ENCODE measurements at regions not wholly inside any gene's neighbourhood (a gene's known extent, or its start where the extent isn't known, plus 50 kb on each side); places are given as distances from the start of the nearest gene placed in this dataset.

DNA sequence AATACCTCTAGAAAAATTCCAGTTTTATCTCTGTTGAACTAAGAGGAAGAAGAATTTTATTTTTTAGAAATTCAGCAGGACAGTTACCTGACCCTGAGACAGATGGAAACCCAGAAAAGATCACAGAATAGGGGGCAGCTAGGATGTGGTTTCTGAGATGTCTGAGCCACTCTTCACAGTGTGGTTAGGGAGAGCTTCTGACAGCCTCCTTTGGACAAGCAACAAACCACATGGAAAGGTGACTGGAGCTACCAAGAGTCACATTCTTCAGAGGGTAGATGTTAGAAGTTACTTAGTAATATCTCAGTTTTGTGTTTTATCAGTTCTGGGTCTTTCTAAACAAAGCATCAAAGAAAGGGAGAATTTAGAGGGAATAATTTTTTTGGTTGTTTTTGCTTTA is 117.3 kb upstream of the NAP1L1 start:
- POLR2A ChIA-PET = no interaction called here
- peaks cover 9 to 52% (median 28%) of the 10 kb centered on the region in 9 donors for H3K9me3 Mint-ChIP-seq
- ATAC-seq (no peak), DNase-seq (no peak)
- H3K27me3 Mint-ChIP-seq = peaks cover 6 to 29% (median 15%) of the 10 kb centered on the region in 5 donors
- peaks cover 0 to 32% (median 14%) of the 10 kb centered on the region in 3 donors for H3K36me3 Mint-ChIP-seq
- H3K4me1 Mint-ChIP-seq = peaks cover 0 to 7% (median 4%) of the 10 kb centered on the region in 4 donors
- no peak overlapping the region for H3K4me3 Mint-ChIP-seq
- no peak overlapping the region for H3K27ac Mint-ChIP-seq

DNA sequence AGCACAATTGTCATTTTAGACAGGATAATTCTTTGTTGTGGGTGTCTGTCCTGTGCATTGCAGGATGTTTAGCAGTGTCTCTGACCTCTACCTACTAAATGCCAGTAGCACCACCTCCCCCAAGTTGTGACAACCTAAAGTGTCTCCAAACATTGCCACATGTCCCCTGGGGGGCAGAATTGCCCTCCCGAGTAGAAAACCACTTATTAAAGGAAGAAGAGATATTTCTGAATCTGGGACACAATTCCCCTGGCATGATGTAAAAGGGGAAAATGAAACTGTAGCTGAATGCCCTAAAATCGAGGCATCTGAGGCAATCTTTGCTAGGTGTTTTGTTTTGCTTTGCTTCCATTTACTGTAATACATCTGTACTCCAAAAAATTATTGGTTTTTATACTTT is 116.8 kb upstream of the NAP1L1 start:
- no peak overlapping the region for H3K4me3 Mint-ChIP-seq
- no peak for DNase-seq
- peaks cover 0 to 32% (median 14%) of the 10 kb centered on the region in 3 donors for H3K36me3 Mint-ChIP-seq
- H3K27me3 Mint-ChIP-seq = peaks cover 6 to 27% (median 13%) of the 10 kb centered on the region in 5 donors
- H3K9me3 Mint-ChIP-seq = peaks cover 9 to 52% (median 28%) of the 10 kb centered on the region in 9 donors
- no peak for ATAC-seq
- peaks cover 0 to 7% (median 4%) of the 10 kb centered on the region in 4 donors for H3K4me1 Mint-ChIP-seq
- POLR2A ChIA-PET = no interaction called here
- H3K27ac Mint-ChIP-seq = no peak overlapping the region

DNA sequence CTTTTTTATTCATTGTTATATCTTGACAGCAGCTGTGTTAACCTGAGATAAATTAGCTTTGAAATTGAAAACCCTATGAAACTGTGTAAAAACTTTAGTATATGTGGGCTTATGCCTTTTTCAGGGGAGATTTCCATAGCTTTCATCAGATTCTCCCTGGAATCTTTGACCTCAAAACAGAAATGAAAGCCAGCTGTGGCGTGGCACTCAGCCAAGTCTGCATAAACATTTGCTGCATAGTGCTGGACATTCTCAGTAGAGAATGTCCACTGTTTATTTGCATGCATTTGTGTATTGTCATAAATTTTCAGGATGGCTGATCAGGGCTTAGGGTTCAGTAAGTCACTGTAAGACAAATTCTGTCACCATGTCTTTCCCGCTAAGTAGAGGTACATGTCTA is 115.3 kb upstream of the NAP1L1 start:
- Mint-ChIP-seq H3K4me1 (peaks cover 0 to 7% (median 4%) of the 10 kb centered on the region in 4 donors), H3K36me3 (peaks cover 0 to 32% (median 14%) of the 10 kb centered on the region in 3 donors), H3K27me3 (peaks cover 10 to 23% (median 15%) of the 10 kb centered on the region in 5 donors), H3K27ac (no peak overlapping the region), H3K4me3 (no peak overlapping the region), H3K9me3 (peaks cover 9 to 52% (median 28%) of the 10 kb centered on the region in 9 donors)
- POLR2A ChIA-PET = no interaction called here
- ATAC-seq (no peak), DNase-seq (no peak)

DNA sequence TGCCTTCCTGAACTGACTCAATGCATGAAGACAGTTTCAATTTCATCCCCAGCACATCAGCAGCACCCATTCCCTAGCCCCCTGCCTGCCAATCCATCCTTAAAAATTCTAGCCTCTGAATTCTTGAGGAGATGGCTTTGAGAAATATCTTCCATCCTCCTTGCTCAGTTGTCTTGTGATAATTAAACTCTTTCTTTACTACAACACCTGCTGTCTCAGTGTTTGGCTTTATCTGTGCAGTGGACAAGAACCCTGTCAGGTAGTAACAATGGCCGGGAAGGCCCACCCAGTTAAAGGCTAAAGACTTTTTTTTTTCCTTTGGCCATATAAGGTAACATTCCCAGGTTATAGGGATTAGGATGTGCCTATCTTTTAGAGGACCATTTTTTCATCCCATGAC is 114.4 kb upstream of the NAP1L1 start:
- peaks cover 6 to 16% (median 10%) of the 10 kb centered on the region in 5 donors for H3K27me3 Mint-ChIP-seq
- H3K4me3 Mint-ChIP-seq = no peak overlapping the region
- peaks cover 9 to 52% (median 28%) of the 10 kb centered on the region in 9 donors for H3K9me3 Mint-ChIP-seq
- no peak overlapping the region for H3K27ac Mint-ChIP-seq
- peaks cover 0 to 32% (median 14%) of the 10 kb centered on the region in 3 donors for H3K36me3 Mint-ChIP-seq
- H3K4me1 Mint-ChIP-seq = peaks cover 0 to 7% (median 4%) of the 10 kb centered on the region in 4 donors
- ATAC-seq = no peak
- DNase-seq = no peak
- POLR2A ChIA-PET = no interaction called here

DNA sequence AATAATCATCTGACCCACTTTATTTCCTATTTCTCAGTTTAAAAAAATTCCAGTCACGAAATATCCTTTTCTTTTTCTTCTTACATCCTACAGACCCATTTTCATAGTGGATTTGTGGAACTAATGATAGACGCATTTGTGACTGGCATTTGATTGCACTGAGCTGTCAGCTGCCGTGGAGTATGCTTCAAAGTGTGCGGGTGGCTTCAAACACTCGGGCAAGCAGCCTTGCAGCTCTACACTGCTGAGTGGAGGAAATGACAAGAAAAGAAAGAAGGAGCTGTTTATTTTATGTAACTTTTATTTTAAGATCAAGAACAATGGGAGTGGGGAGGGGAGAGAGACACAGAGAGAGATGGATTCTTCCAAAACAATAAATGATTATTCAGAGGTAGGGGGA is 112.8 kb upstream of the NAP1L1 start:
- DNase-seq (no peak), ATAC-seq (no peak)
- H3K27me3 Mint-ChIP-seq = peaks cover 3 to 12% (median 8%) of the 10 kb centered on the region in 5 donors
- peaks cover 0 to 7% (median 4%) of the 10 kb centered on the region in 4 donors for H3K4me1 Mint-ChIP-seq
- H3K27ac Mint-ChIP-seq = no peak overlapping the region
- H3K9me3 Mint-ChIP-seq = peaks cover 6 to 46% (median 27%) of the 10 kb centered on the region in 9 donors
- peak overlapping the region in 1 of 10 donors; percentile 5 for H3K4me3 Mint-ChIP-seq
- H3K36me3 Mint-ChIP-seq = peaks cover 0 to 26% (median 14%) of the 10 kb centered on the region in 3 donors
- POLR2A ChIA-PET = no interaction called here

DNA sequence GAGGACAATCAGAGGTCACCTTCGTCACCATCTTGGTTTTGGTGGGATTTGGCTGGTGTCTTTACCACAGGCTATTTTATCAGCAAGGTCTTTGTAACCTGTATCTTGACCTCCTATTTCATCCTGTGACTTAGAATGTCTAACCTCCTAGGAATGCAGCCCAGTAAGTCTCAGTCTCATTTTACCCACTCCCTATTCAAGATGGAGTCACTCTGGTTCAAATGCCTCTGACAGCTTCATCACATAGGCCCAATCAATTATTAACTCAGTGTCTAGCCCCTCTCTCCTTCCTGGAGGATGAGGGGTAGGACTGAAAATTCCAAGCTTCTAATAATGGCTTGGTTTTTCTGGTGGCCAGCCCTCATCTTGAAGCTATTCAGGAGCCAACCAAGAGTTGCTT is 111.4 kb upstream of the NAP1L1 start:
- peaks cover 0 to 26% (median 14%) of the 10 kb centered on the region in 3 donors for H3K36me3 Mint-ChIP-seq
- peaks cover 3 to 12% (median 5%) of the 10 kb centered on the region in 5 donors for H3K27me3 Mint-ChIP-seq
- H3K27ac Mint-ChIP-seq = no peak overlapping the region
- H3K4me3 Mint-ChIP-seq = no peak overlapping the region
- H3K9me3 Mint-ChIP-seq = peaks cover 6 to 34% (median 27%) of the 10 kb centered on the region in 9 donors
- ATAC-seq (no peak), DNase-seq (no peak)
- H3K4me1 Mint-ChIP-seq = peaks cover 0 to 7% (median 4%) of the 10 kb centered on the region in 4 donors
- POLR2A ChIA-PET = no interaction called here

DNA sequence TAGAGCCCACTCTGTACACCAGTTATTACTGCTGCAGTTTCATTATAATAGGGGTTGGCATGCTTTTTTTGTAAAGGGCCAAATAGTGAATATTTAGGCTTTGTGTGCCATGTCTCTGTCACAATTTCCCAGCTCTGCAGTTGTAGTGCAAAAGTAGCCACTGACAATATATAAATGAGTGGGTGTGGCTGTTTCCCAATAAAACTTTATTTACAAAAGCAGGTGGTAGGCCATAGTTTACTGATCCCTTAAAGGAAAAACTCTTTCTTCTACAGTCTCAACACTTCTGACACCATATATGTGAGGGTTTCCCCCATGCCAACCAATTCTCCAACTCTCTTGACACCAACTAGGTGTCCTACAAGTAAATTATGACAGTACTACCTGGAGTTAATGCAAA is 110.2 kb upstream of the NAP1L1 start:
- Mint-ChIP-seq H3K27me3 (peaks cover 2 to 12% (median 4%) of the 10 kb centered on the region in 5 donors), H3K27ac (no peak overlapping the region), H3K9me3 (peaks cover 3 to 27% (median 22%) of the 10 kb centered on the region in 9 donors), H3K4me3 (no peak overlapping the region), H3K4me1 (peaks cover 0 to 7% (median 4%) of the 10 kb centered on the region in 4 donors), H3K36me3 (peaks cover 0 to 17% (median 14%) of the 10 kb centered on the region in 3 donors)
- POLR2A ChIA-PET = no interaction called here
- DNase-seq (no peak), ATAC-seq (no peak)

DNA sequence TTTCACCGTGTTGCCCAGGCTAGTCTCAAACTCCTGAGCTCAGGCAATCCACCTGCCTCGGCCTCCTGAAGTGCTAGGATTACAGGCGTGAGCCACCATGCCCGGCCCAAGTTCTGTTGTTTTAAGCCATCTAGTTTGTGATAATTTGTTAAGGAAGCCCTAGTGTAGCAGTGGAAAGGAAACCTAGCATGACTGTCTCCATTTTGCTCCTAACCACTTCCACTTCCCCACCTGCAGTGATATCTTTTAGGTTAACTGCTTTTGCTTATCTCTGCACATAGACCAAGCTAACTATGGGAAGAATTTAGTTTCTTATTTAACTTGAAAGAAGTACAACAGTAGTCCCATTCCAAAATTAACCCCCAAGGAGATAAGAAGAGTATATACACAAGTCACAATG is 109.5 kb upstream of the NAP1L1 start:
- Mint-ChIP-seq H3K36me3 (peaks cover 0 to 11% (median 10%) of the 10 kb centered on the region in 3 donors), H3K27ac (peak overlapping the region in 1 of 10 donors; percentile 35), H3K27me3 (peaks cover 2 to 12% (median 4%) of the 10 kb centered on the region in 5 donors), H3K4me3 (no peak overlapping the region), H3K4me1 (peaks cover 0 to 7% (median 4%) of the 10 kb centered on the region in 4 donors), H3K9me3 (peaks cover 0 to 20% (median 15%) of the 10 kb centered on the region in 9 donors)
- POLR2A ChIA-PET = no interaction called here
- DNase-seq (no peak), ATAC-seq (no peak)

DNA sequence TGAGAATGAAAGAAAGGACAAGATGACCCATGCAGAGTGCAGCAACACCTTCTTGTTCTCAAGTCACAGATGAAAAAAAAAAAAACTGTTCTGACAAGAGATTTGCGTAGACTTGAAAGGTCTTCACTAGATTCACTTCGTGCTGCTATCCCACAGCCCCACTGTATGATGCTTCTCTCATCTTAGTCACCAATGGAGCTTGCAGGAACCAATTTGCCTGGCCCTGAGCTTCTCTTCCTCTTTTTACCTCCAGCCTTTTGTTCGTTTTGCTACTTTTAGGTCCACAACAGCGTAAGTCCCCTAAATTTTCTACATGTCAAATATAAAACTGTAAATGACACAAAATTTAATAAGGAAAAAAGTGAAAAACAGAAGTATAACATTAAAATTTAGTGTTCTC is 107.9 kb upstream of the NAP1L1 start:
- Mint-ChIP-seq H3K4me3 (no peak overlapping the region), H3K27ac (no peak overlapping the region), H3K27me3 (peaks cover 4 to 12% (median 7%) of the 10 kb centered on the region in 5 donors), H3K4me1 (peaks cover 0 to 4% (median 3%) of the 10 kb centered on the region in 4 donors), H3K9me3 (peaks cover 0 to 5% (median 2%) of the 10 kb centered on the region in 9 donors), H3K36me3 (no peaks in the 10 kb centered on the region)
- ATAC-seq (no peak), DNase-seq (no peak)
- POLR2A ChIA-PET = no interaction called here

DNA sequence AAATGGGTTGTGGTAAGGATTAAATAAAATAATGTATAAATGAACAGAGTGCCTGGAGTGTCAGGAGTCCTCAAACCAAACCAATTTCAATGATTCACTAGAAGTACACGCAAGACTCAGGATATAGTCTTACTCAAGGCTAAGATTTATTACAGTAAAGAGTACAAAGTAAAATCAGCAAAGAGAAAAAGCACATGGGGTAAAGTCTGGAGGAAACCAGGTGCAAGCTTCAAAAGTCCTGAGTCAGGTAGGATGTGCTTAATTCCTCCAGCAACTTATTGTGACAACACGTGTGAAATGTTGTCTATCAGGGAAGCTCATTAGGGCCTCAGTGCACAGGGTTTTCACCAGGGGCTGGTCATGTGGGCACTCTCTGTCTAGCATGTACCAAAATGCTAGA is 105.8 kb upstream of the NAP1L1 start:
- POLR2A ChIA-PET = no interaction called here
- no peaks in the 10 kb centered on the region for H3K9me3 Mint-ChIP-seq
- peaks cover 4 to 13% (median 8%) of the 10 kb centered on the region in 5 donors for H3K27me3 Mint-ChIP-seq
- ATAC-seq (no peak), DNase-seq (no peak)
- H3K27ac Mint-ChIP-seq = no peak overlapping the region
- no peaks in the 10 kb centered on the region for H3K4me1 Mint-ChIP-seq
- H3K4me3 Mint-ChIP-seq = no peak overlapping the region
- no peaks in the 10 kb centered on the region for H3K36me3 Mint-ChIP-seq

DNA sequence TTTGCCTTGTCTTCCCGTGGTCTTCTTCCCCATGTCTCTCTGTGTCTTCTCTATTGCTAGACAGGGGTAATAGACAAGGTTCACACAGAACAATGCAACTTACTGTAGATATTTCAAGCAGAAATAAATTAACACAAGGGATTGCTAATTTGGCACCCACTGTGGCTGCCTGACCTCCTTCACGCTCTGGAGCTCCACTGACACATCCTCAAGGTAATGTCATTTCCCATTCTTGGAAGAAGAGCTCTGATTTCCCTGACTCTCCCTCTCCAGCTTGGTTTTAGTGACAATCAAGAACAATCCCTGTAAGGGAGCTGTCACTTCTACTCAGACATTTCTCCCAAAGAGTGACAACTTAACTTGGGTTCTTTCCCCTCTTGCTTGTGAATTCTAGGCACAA is 105.4 kb upstream of the NAP1L1 start:
- H3K9me3 Mint-ChIP-seq = no peaks in the 10 kb centered on the region
- no peak overlapping the region for H3K27ac Mint-ChIP-seq
- no peak for ATAC-seq
- DNase-seq = no peak
- H3K4me1 Mint-ChIP-seq = no peaks in the 10 kb centered on the region
- H3K27me3 Mint-ChIP-seq = peaks cover under 1 to 15% (median 4%) of the 10 kb centered on the region in 5 donors
- H3K36me3 Mint-ChIP-seq = no peaks in the 10 kb centered on the region
- POLR2A ChIA-PET = no interaction called here
- no peak overlapping the region for H3K4me3 Mint-ChIP-seq

DNA sequence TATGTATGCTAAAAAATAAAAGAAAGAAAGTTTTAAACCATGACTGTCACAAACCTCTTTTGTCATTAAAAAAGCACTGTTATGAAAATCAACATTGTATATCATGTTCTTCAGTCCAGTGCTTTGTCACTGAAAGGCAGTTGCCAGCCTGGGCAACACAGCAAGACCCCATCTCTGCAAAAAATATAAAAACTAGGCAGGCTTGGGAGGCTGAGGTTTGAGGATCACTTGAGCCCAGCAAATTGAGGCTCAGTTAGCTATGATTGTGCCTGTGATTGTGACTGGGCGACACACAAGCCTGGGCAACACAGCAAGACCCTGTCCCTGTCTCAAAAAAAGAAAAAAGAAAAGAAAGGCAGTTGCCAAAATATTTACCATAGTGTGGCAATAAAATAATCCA is 102.7 kb upstream of the NAP1L1 start:
- no peak overlapping the region for H3K27ac Mint-ChIP-seq
- DNase-seq (no peak), ATAC-seq (no peak)
- H3K4me1 Mint-ChIP-seq = no peaks in the 10 kb centered on the region
- no peaks in the 10 kb centered on the region for H3K9me3 Mint-ChIP-seq
- POLR2A ChIA-PET = no interaction called here
- H3K27me3 Mint-ChIP-seq = peaks cover 0 to 20% (median 2%) of the 10 kb centered on the region in 5 donors
- no peaks in the 10 kb centered on the region for H3K36me3 Mint-ChIP-seq
- H3K4me3 Mint-ChIP-seq = no peak overlapping the region

DNA sequence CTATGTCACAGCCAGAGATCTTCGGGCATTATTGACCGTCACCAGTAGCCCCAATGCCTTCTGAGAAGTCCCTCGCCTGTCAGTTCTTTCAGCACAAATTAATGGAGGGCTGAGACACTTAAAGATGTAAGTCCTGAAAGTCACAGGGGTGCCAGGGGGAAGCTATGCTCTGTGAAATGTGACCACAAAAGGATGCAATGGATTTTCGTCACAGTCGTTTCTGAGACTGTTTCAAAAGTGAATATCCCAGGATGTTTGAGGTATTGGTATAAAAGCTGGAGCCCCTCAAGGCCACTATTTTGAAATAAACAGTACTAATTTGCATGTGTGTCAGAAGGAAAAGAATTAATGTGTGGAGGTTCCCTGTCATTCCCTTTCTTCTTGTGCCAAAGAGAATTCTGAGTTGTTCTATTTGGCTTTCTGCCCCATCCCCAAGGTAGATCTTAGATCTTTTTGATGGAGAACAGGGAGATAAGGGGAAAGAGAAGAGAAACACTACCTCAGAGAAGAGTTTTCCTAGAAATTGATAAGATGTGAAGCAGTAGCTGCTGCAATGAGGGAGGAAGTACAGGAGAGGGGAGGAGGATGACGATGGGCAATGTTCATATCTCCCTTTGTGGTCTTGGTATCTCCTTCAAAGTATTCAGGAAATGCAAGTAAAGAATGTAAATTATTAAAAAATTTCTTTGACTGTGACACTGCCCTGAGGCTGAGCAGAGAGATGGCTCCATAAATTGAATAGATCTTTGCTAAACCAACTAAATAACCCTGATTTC is 101.8 kb upstream of the NAP1L1 start:
- Mint-ChIP-seq H3K9me3 (no peaks in the 10 kb centered on the region), H3K4me1 (no peaks in the 10 kb centered on the region), H3K4me3 (no peak overlapping the region), H3K36me3 (no peaks in the 10 kb centered on the region), H3K27ac (no peak overlapping the region), H3K27me3 (peaks cover 0 to 20% (median 2%) of the 10 kb centered on the region in 5 donors)
- POLR2A ChIA-PET = no interaction called here
- ATAC-seq = no peak
- DNase-seq = no peak

All from naive thymus-derived CD8-positive, alpha-beta T cell (primary cell).